Cardiac muscle cell (in vitro differentiated cells and primary cell): ENCODE measurements at regions not wholly inside any gene's neighbourhood (a gene's known extent, or its start where the extent isn't known, plus 50 kb on each side); places are given as distances from the start of the nearest gene placed in this dataset.

Source experiments
- DNase-seq, 2 donors: peaks; one replicate each; pipeline versions ENCODE4 v3.0.0 to v3.0.0-alpha.2; 2010 to 2017; ENCODE audit warnings: low read depth in 1 of 2, low spot score in 1 of 2
- H3K27ac ChIP-seq: fragments of 200-600 bp; sonication (generic); 2 replicates; pipeline ENCODE4 v1.5.1; 2016
- H3K27me3 ChIP-seq: fragments of 200-600 bp; sonication (generic); 2 replicates; pipeline ENCODE4 v1.6.0; 2016; ENCODE audit warnings: control low read depth
- H3K36me3 ChIP-seq: fragments of 200-600 bp; sonication (generic); 2 replicates; pipeline ENCODE4 v1.5.1; 2016; ENCODE audit warnings: control low read depth
- H3K4me1 ChIP-seq: fragments of 200-600 bp; sonication (generic); 2 replicates; pipeline ENCODE4 v1.8.1; 2017; ENCODE audit warnings: low read depth, mild to moderate bottlenecking, mixed run types
- H3K4me3 ChIP-seq: fragments of 200-600 bp; sonication (generic); 2 replicates; pipeline ENCODE4 v1.5.1; 2016; ENCODE audit warnings: mild to moderate bottlenecking
- H3K9me3 ChIP-seq: fragments of 200-600 bp; sonication (generic); 2 replicates; pipeline ENCODE4 v1.5.1; 2017; ENCODE audit warnings: low read depth, mild to moderate bottlenecking, control low read depth
- TF ChIP-seq, protein P1 (sequence below): IDR thresholded peaks from 2 replicates; pipeline ENCODE4 v1.5.1; 2012; ENCODE audit warnings: low read depth, mild to moderate bottlenecking, low read length

DNA sequence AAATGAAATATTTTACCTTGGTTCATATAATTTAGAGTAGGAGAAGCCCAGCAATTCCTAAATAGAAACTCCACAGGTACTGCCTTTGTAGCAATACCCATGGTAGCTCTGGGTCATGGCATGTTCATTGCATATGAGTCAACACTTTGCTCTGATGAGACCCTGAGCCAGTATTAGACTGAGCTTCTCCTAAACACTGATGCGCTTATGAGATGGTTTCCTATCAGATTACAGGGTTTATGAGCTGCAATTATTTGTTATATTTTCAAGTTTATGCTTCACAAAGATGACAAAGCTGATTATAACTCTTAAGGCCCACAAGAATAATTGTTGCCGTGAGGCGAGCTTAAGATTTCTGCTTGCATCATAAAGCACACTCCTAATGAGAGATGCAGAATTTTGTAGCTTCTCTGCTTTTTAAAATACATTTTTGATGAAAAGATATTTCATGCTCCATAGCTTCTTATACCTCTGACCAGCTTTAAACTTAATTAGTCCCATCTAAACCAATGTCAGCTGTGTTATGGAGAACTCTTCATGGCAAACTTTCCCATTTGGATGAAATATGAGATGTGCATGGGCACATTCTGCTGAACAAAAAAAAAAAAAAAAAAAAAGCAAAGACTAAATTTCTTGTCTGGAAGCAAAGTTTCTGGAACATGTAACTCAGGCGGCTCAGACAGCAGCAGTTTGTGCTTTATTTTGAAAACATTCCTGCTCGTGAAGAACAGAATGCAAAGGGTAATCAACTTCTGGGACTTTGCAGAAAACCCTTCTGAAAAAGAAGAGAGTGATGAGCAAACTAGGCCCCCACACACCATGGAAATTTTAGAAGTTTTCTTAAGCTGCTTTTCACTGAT, 162.6 kb downstream of the KCNE4 start:
- TF ChIP-seq, protein P1, sequence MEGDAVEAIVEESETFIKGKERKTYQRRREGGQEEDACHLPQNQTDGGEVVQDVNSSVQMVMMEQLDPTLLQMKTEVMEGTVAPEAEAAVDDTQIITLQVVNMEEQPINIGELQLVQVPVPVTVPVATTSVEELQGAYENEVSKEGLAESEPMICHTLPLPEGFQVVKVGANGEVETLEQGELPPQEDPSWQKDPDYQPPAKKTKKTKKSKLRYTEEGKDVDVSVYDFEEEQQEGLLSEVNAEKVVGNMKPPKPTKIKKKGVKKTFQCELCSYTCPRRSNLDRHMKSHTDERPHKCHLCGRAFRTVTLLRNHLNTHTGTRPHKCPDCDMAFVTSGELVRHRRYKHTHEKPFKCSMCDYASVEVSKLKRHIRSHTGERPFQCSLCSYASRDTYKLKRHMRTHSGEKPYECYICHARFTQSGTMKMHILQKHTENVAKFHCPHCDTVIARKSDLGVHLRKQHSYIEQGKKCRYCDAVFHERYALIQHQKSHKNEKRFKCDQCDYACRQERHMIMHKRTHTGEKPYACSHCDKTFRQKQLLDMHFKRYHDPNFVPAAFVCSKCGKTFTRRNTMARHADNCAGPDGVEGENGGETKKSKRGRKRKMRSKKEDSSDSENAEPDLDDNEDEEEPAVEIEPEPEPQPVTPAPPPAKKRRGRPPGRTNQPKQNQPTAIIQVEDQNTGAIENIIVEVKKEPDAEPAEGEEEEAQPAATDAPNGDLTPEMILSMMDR, result no peak
- no peaks in the 10 kb centered on the region for H3K9me3 ChIP-seq
- H3K27ac ChIP-seq, result no peak overlapping the region

DNA sequence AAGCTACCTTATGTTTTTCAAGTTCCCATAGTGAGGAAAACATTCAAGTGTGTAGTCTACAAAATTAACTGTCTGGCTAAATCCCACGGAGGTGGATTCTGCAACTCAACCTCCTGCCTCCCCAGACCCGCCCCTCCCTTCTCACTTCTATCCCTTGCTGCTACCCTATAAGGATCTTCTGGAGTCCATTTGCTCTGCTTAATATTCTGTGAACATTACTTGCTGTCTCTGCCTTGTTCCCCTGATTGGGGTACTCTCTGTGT, 163.2 kb downstream of the KCNE4 start:
- no peaks in the 10 kb centered on the region for H3K27me3 ChIP-seq
- TF ChIP-seq, protein P1, result no peak

More for the DNA sequence above, 162.6 kb downstream of the KCNE4 start:
- Histone ChIP-seq H3K4me1 (no peaks in the 10 kb centered on the region), H3K36me3 (no peaks in the 10 kb centered on the region), H3K27me3 (no peaks in the 10 kb centered on the region), H3K4me3 (no peak overlapping the region)
- no peak for DNase-seq

DNA sequence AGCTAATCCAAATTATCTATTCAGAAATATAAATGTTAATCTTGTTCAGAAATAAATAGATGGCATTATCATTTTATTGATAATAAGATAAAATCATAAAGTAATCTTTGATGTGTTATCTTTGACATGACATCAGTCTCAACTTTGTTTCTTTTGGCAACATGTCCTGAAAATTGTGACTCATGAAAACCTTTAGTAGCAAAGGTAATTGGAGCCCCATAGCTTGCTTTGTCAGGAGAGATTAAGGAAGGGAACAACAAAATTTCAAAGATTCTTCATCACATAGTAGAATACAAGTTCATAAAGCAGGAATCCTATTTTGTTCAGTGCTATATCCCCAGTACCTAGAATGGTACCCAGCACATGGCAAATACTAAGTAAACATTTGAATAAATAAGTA, 165.4 kb downstream of the KCNE4 start:
- H3K36me3 ChIP-seq, result no peaks in the 10 kb centered on the region
- no peaks in the 10 kb centered on the region for H3K4me1 ChIP-seq
- H3K27me3 ChIP-seq, result no peaks in the 10 kb centered on the region
- DNase-seq, result no peak
- TF ChIP-seq, protein P1, result no peak
- H3K4me3 ChIP-seq, result no peak overlapping the region
- H3K9me3 ChIP-seq, result no peaks in the 10 kb centered on the region
- no peak overlapping the region for H3K27ac ChIP-seq

More for the DNA sequence above, 163.2 kb downstream of the KCNE4 start:
- H3K4me1 ChIP-seq, result no peaks in the 10 kb centered on the region
- no peak overlapping the region for H3K4me3 ChIP-seq
- no peak for DNase-seq
- H3K9me3 ChIP-seq, result no peaks in the 10 kb centered on the region
- no peak overlapping the region for H3K27ac ChIP-seq
- H3K36me3 ChIP-seq, result no peaks in the 10 kb centered on the region

DNA sequence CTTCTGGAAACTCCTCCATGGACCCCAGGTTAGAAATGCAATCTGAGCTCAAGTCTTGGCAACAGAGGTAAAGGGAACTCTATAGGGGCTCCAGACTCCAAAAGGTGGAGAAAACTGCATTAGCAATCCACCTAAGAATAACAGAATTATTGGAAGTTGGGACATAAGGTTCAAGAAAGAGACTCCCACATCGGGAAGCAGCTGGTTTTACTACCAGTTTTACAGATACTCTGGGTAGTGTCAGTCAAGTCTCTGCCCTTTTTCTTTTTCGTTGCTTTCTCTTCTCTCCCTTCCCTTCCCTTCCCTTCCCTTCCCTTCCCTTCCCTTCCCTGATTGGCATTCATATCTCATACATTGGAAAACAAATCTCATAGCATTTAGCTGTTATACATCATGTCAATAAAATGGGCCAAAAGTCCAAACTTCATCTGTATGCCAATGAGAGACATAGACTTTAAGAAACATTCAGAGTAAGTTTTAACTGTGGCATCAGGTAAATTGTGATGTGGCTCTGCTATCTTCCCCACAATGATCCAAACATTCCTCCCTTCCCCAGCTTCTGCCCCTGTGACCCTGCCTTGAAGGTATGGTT, 166.7 kb downstream of the KCNE4 start:
- no peak overlapping the region for H3K27ac ChIP-seq
- DNase-seq, result no peak
- no peak overlapping the region for H3K4me3 ChIP-seq
- TF ChIP-seq, protein P1, result no peak
- no peaks in the 10 kb centered on the region for H3K27me3 ChIP-seq
- H3K4me1 ChIP-seq, result no peaks in the 10 kb centered on the region
- no peaks in the 10 kb centered on the region for H3K36me3 ChIP-seq
- no peaks in the 10 kb centered on the region for H3K9me3 ChIP-seq

DNA sequence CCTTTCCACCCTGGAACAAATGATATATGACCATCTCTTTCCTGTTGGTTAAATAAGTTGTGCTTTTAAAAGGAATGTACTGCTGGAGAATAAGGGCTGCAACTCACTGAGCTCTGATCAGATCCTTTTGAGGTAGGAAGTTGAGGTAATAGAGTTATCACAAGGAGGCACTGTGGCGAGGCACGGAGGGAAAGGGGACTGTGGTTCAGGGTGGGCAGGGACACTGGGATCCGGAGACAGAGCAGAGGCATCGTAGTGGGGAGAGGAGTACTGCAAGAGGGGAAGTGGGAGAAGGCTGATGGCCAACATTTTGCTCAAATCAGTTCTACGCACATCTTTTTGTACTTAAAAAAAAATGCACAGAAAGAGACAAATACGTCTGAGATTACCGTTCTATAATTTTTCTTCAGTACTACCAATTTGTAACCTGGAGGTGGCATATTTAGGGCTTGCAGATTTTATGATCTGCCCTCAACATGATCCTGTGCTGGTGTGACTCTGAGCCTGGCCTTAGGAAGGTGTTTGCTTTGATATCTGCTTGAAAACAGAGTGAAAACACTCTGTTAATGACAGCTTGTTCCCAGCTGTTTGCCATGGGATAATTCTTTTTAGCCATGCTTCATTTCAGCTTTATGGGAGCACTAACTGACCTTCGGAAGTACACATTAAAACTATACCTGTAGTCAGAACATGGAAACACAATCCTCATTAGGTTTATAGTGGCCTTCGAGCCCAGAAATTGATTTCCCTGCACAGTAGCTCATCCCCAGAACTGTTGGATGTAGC, 168.1 kb downstream of the KCNE4 start:
- no peak for DNase-seq
- TF ChIP-seq, protein P1, result no peak

More for the DNA sequence above, 168.1 kb downstream of the KCNE4 start:
- H3K36me3 ChIP-seq, result no peaks in the 10 kb centered on the region
- H3K4me1 ChIP-seq, result no peaks in the 10 kb centered on the region
- no peaks in the 10 kb centered on the region for H3K9me3 ChIP-seq
- no peak overlapping the region for H3K4me3 ChIP-seq
- no peaks in the 10 kb centered on the region for H3K27me3 ChIP-seq
- no peak overlapping the region for H3K27ac ChIP-seq
